ENCODE measurements at regions not wholly inside any gene's neighbourhood (a gene's known extent, or its start where the extent isn't known, plus 50 kb on each side); places are given as distances from the start of the nearest gene placed in this dataset.

- no peak for FAIRE-seq
Measured at GRCh38 chr9:11966786-11967185, 726.4 kb upstream of the TYRP1 start.

- no peak for FAIRE-seq
Measured at GRCh38 chr9:11968631-11969030, 724.6 kb upstream of the TYRP1 start.

- FAIRE-seq, result no peak
Measured at GRCh38 chr9:11973011-11973410, 720.2 kb upstream of the TYRP1 start.

- FAIRE-seq, result no peak
Measured at GRCh38 chr9:11973511-11973910, 719.7 kb upstream of the TYRP1 start.

- FAIRE-seq, result no peak
Measured at GRCh38 chr9:11992866-11993265, 700.3 kb upstream of the TYRP1 start.

- no peak for FAIRE-seq
Measured at GRCh38 chr9:12014488-12014887, 678.7 kb upstream of the TYRP1 start.

- no peak for FAIRE-seq
Measured at GRCh38 chr9:12054235-12054634, 639.0 kb upstream of the TYRP1 start.

- FAIRE-seq, result no peak
Measured at GRCh38 chr9:12056874-12057273, 636.3 kb upstream of the TYRP1 start.

GRCh38 chr9:12060067-12060466 lies 633.1 kb upstream of the TYRP1 start:
- FAIRE-seq, result no peak

GRCh38 chr9:12060811-12061210 lies 632.4 kb upstream of the TYRP1 start:
- FAIRE-seq, result no peak

- FAIRE-seq, result no peak
Measured at GRCh38 chr9:12065050-12065449, 628.1 kb upstream of the TYRP1 start.

- FAIRE-seq, result no peak
Measured at GRCh38 chr9:12065686-12066085, 627.5 kb upstream of the TYRP1 start.

- FAIRE-seq, result no peak
Measured at GRCh38 chr9:12066455-12067035, 626.6 kb upstream of the TYRP1 start.

GRCh38 chr9:12069366-12069765 lies 623.8 kb upstream of the TYRP1 start:
- no peak for FAIRE-seq

GRCh38 chr9:12085399-12085798 lies 607.8 kb upstream of the TYRP1 start:
- FAIRE-seq, result no peak

GRCh38 chr9:12091865-12092527 lies 601.2 kb upstream of the TYRP1 start:
- FAIRE-seq, result no peak

GRCh38 chr9:12094046-12094445 lies 599.1 kb upstream of the TYRP1 start:
- no peak for FAIRE-seq

GRCh38 chr9:12095931-12096330 lies 597.3 kb upstream of the TYRP1 start:
- FAIRE-seq, result no peak

- no peak for FAIRE-seq
Measured at GRCh38 chr9:12133416-12133815, 559.8 kb upstream of the TYRP1 start.

GRCh38 chr9:12141422-12141821 lies 551.8 kb upstream of the TYRP1 start:
- no peak for FAIRE-seq

GRCh38 chr9:12155401-12156134 lies 537.6 kb upstream of the TYRP1 start:
- FAIRE-seq, result no peak

GRCh38 chr9:12162181-12162815 lies 530.9 kb upstream of the TYRP1 start:
- no peak for FAIRE-seq

GRCh38 chr9:12163723-12164458 lies 529.3 kb upstream of the TYRP1 start:
- FAIRE-seq, result no peak
